Ureter (tissue), 1 donor: ENCODE measurements at regions not wholly inside any gene's neighbourhood (a gene's known extent, or its start where the extent isn't known, plus 50 kb on each side); places are given as distances from the start of the nearest gene placed in this dataset.

Experiments
- DNase-seq: peaks from one replicate; pipeline ENCODE4 v3.0.0-alpha.2; 2020; ENCODE audit warnings: low spot score
- donor health status: DM: yes; HTN: yes; CAD: no.

DNA sequence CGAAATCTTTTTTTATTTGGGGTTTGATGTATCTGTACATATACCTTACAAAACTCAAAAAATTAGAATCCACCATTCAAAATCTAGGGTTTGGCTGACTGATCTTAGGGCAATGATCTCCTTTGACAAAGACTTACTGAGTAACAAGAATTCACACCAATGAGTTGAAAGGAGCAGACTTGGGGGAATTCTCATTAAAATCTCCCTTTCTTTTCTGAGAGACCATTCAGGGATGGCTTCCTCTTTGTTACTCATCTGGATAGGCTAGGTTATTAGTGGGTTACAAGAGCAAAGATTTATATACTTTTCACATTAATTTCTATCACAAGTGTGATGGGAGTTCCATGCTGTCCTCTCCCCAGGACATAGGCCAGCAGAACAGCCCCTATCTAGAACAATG lies 661.0 kb downstream of the KCTD16 start:
- no peak for DNase-seq

DNA sequence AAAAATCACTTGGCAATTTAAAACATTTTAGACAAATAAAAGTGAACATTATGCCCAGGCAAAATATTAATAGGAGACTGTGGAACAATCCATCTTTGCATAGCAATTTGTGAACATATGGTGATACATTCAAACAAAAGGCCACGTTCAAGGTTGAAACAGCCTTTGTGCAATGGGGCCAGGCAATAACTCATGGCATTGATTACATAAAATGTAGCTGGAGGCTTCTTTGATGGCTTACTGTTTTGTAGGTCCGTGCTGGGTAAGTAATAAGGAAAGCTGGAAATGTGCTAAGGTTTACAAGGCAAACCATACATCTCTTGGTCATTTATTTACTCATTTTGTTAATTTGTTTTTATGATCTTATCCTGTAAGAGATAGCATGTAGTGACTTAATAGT lies 651.8 kb downstream of the KCTD16 start:
- DNase-seq: no peak

DNA sequence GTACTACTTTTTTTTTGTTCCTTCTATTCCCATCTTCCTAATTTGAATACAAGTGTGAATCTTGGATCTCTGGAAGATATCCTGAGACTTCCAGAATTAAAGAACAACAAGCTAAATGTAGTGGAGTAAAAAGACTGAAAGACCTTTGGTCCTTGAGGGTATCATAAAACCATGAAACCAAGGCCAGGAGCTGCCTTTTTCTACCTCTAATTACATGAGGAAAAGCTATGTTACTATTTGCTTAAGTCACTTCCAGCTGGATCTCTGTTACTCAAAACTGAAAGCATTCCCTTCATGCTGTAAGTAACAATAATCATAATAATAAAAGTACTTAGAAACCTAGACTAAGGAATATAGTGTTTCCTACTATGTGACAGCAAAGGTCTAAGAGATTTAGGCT lies 649.6 kb downstream of the KCTD16 start:
- no peak for DNase-seq

DNA sequence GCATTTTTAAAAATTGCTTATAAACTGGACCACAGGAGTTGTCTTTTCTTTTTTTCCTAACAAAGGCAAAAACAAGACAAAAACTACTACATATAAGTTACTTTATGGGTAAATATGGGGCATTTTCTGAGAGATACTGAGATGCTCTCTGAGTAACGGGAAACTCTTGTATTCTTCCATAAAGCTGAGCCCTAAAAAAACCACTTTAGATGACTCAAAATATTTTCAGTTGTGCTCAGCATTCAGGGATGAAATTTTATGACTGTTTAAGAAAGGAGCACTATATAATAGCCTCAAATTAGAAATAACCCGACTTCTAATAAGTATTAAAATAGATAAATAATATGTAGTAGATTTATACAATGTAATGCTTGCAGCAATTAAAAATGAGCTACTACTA lies 644.5 kb downstream of the KCTD16 start:
- no peak for DNase-seq

DNA sequence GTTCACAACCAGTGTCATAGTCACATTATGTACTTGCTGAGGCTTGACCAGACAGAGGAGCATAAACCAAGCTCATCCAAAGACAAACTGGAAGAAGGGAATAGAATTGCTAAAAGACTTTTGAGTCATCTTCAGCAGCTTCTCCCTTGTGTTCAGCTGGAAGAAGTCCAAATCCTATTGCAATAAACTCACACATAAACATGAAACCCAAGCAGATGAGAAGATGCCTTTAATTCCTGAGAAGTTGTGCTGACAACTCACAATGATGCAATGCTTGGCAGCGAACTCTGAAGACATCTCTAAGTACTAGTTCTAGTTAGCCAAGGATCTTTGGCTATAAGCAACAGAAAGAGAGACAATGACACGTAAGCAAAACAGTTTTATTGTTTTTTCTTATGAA lies 642.1 kb downstream of the KCTD16 start:
- DNase-seq: no peak

DNA sequence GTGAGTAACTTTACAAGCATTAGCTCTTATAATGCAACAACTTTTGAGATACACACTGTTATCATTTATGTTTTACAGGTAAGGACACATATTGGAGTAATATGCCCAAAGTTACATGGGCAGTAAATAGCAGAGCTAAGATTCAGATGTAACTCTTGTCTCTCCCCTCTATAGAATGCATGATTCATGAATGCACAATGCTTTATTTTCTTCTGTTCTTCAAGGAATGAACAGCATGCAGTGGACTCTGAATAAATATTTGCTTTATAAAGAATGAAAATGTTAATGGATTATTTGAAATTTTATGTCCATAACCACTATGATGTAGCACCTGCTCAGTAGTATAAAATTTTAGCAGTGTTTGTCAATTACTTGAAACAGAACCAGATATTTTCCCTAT lies 629.5 kb downstream of the KCTD16 start:
- no peak for DNase-seq

DNA sequence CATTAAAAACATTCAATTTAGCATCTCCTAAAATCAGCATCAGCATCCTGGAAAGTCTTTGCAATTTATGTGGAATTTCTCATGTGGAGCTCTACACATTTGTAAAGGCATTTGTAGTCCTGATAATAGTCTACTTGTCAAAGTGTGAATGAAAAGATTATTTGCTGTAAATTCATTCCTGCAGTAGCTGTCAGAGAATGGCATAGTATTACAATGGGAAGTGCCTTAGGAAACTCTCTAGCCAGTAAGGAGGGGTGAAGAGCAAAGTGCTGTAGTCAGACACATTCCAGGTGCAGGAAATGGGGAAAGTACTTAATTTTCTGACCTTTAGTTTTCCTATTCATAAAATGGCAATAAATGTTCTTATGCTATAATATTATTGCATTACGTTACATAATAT lies 627.9 kb downstream of the KCTD16 start:
- DNase-seq: no peak

DNA sequence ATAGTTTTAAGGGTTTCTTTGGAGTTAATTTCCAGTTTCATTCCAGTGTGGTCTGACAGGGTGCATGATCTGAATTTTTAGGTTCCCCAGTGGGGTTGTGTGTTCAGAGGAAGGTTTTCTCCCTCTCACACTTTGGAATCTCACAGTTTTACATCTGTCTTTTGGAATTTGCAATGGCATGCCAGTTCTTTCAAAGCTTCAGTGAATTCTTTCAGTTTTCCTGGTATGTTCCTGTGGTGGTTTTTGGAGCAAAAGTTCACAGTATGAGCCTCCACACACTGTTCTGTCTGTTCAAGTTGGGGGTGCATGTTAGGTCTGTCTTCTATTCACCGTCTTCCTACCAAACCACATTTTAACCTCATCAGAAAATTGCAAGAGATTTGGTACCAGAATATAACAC lies 624.2 kb downstream of the KCTD16 start:
- DNase-seq: no peak

DNA sequence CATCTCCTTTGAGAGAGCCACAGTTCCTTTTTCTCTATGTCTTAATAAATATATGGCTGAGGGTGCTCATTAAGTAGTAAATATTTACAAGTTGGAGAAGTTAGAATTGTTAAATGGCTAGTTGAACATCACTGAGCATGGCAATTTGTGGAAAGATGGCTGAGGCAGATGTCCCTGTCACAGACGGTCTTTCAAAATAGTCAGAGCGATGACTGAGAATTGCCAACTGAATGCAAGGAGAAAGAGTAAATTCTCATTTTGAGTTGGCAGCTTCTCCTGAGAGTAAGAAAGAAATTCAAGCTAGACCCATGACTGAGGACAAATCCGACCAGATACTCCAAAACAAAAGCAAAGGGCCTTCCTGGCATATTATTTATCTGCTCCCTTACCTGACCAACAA lies 617.9 kb downstream of the KCTD16 start:
- DNase-seq: no peak

DNA sequence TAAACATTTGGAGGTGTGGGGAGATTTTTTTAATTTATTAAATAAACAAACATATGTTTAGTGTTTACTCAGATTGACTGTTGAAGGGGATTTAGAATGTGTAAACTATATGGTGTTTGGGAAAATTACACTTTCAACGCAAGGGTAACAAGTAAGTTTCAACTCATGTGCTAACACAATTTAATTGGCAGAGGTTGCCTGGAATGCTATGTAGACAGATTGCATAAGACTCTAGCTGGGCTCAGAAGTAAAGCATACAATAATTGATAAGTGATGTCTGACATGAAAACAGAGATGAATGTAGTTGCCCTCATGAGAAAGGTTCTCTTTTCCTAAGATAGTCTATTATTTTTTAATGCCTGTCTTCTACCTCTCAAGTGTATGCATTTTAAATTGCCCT lies 617.4 kb downstream of the KCTD16 start:
- no peak for DNase-seq

DNA sequence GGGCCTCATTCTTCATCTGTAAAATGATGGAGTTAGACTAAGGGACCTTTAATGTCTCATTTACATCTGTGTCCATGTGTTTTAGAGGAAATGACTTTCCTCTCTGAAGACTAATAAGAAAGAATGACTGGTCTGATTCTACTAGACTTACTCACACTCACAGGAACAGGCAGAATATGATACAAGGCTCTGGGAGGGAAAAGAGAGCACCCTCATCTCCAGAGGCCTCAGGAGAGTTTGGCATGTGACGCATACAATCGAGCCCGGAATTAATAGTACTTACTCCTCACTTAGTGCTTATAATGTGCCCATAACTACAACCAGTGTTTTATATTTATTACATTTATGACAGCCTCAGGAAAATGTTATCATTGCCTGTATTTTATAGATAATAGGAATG lies 608.7 kb downstream of the KCTD16 start:
- no peak for DNase-seq

DNA sequence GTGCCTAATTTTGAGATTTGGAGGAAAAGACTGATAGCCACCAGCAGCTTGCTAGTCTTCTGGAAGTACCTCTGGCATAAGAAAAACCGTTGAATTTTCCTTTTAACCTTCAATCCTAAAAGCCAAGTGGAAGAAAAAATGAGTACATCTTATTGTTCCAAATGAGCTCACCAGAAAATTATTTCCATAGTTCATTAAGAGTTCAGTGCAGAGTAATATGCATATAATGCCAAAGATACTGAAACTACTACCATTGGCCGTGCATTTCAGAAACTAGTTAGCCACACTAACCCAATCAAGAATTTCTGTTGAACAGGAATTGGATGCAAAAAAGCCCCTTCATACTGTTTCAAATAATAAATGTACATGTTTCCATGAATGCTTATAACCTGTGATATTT lies 607.9 kb downstream of the KCTD16 start:
- DNase-seq: no peak

DNA sequence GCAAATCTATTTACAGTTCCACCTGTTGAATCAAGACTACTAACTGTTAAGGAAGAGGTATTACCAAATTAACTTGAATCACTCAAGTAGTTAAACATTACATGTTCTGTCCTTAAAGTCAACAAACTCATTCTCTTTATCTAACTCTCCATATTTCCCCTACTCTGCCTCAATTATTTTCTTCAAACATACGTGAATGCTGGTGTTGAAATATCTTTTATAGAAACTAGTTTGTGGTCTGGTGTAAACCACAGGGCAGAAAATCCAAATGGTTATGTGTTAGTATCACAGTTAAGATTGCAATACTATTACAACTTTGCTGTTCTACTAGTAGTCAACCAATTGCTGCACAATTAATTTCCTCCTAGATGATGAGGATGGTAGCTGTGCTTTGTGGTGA lies 603.5 kb downstream of the KCTD16 start:
- no peak for DNase-seq

DNA sequence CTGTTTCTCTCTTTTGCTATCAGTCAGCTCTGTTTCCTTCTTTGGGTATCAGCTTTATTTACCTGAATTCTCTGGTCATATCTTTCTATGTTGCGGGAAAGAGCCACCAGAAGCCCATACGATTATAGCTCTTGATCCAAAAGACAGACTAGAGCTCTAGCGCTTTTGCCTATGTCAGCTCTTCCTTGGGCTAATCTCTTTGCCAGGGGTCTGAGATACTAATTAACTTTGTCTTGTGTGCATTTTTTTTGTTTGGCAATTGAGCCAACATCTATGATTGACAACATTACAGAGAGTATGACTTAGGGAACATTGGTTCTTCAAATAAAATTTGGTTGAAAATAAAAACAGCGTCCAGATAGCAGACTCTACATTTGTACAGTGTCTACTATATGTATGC lies 603.0 kb downstream of the KCTD16 start:
- DNase-seq: no peak

DNA sequence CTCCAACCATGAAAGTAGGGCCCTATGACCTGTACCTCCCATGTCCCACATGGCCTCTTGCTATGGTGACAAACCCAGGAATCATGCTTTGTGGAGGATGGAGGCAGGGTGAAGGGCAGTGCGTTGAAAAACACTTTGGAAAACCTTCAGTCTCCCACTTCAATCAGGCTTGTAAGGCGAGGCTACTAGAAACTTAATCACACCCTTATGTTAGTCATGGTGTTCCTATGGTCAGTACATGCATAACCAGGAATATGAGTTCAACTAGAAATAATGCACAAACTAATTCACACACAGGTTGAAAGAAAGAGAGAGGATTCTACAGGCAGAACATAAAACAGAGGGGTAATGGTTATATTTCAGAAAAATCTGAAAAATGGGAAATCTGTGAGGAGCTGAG lies 601.1 kb downstream of the KCTD16 start:
- DNase-seq: no peak

DNA sequence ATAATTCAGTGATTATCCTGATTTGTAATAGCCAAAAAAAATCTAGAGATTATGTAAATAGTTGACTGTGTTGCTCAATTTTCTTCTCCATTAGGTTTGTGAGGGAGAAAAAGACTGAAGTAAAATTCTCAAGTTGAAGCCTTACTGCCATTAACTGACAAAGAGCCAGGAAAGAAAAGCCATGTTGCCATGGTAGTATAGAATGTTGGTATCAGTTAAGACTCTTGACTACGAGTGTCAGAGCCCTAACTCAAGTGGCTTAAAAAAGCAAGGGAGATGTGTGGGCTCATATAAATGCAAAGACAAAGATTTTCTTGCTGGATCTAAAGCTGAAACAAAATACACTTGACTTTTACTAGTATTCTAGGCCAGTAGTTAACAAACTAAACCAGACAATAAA lies 571.7 kb downstream of the KCTD16 start:
- DNase-seq: no peak

DNA sequence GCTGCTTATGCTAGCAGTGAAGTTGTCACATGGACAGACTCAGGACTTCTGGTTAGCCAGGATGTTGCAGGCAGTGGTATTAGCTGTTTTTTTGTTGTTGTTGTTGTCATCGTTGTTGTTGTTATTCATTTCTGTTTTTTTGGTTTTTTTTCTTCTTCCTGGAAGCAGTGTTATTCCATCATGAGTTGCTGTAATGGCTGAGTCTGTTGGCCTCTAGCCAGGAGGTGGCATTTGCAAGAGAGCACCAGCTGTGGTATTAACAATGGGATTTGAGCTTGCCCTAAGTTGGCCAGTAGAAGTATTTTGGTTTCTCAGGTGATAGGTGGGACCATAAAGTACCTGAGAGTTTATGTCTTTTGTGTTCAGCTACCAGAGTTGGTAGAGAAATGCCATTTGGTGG lies 561.1 kb downstream of the KCTD16 start:
- no peak for DNase-seq

DNA sequence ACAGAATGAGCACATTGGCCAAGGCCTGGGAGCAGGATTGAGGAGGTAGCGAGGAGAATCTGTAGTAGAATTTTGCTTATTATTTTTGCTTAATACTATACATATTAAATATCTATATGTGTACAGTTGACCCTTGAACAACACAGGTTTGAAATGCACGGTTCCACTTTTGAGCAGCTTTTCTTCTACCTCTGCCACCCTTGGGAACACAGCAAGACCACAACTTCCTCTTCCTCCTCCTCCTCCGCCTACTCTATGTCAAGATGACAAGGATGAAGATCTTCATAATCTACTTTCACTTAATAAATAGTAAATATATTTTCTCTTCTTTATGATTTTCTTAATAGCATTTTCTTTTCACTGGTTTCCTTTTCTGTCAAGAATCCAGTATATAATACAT lies 541.4 kb downstream of the KCTD16 start:
- no peak for DNase-seq

DNA sequence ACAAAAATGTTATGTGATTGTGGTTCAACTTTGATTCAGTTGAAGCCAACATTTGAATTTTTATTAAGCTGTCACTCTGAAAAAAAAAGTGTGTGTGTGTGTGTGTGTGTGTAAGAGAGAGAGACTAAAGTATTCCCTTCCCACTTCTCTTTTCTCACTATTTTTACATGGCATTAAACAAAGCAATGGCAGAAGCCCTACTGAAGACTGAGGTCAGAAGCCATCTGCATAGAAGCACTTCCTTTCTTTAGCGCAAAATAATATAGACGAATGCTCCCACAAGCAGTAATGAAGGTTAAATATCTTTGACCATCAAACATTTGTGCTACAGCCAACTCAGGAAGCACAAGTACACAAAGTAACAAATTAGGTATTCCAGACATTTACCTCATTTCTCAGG lies 540.5 kb downstream of the KCTD16 start:
- DNase-seq: no peak

DNA sequence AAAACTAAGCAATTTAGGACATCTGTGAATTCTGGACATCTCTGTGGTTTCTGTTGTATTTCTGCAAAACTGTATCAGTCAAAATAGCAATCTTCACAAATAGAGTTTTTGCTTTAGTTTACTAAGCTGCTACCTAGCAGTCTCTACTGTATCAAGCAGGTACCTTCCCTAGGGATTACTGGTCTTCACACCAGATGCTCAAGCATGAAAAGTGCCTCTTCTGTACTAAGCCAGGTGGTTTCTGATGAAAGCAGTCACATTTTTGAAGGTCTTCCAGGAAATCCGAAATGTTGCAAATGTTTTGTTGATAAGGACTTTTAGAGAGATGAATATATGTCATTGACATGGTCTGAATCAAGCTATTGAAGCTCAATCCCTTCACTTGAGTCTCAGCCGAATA lies 540.0 kb downstream of the KCTD16 start:
- DNase-seq: no peak

DNA sequence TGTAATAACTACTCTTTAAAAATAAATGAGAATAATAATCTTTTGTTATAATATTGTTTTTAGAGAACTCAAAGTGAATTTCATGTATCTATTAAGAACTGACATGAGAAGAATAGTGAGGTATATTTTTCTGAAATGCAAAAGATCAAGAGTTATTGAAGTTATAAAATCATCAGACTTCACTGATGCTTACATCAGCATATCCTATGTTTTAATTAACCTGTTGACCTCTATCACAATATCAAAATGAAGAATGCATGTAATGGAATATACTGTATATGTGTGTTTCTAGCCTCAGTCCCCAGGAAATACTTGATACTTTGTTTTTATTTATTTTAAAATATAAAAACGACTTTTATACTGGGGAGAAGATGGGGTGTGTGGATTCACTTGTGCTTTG lies 533.1 kb downstream of the KCTD16 start:
- DNase-seq: no peak

DNA sequence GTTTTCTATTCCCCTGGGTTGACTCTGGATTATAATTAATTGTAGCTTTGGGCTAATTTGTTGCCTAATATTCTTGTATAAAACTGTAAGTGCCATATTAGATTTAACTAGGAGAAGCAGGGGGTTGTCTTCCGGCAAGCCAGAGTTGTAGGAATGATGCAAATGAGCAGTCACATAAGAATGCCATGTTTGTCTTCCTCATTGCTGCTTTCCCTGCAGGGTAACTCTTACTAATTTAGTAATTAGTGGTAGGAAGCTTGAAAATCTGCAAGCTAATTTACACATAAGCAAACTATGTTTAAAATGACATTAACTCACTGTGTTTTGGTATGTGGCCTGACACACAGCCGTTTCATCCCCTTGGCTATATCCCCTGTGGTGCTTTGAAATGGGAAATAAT lies 527.8 kb downstream of the KCTD16 start:
- DNase-seq: no peak

DNA sequence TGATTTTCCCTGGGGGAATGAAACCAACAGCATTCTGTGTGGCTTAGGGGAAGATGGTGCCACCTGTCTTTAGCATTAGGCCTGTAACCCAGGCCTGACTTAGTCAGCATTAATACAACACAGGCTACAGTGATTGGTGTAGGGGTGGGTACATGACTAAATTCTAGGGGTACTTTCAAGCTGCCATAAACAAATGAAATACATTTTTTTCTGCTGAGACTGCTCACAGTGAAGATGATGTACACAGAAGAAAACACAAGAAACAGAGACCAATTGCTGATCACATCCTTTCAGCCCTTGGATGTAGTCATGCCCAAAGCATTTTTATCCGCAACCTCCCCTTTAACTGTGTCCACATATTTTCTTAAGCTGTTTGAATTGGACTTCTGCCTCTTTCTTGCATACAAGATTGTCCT lies 527.2 kb downstream of the KCTD16 start:
- no peak for DNase-seq

DNA sequence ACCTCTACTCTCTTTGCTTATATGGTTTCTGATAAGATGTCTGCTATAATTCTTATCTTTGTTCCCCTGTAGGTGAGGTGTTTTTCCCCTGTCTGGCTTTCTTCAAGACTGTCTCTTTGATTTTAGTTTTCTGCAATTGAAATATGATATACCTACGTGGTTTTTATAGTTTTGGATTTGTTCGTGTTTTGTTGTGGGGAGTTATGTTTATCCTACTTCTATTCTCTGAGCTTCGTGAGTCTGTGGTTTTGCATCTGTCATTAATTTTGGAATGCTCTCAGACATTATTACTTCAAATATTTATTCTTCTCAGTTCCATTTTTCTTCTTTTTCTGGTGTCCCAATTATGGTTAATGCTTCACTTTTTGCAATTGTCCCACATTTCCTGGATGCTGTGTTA lies 521.3 kb downstream of the KCTD16 start:
- no peak for DNase-seq

DNA sequence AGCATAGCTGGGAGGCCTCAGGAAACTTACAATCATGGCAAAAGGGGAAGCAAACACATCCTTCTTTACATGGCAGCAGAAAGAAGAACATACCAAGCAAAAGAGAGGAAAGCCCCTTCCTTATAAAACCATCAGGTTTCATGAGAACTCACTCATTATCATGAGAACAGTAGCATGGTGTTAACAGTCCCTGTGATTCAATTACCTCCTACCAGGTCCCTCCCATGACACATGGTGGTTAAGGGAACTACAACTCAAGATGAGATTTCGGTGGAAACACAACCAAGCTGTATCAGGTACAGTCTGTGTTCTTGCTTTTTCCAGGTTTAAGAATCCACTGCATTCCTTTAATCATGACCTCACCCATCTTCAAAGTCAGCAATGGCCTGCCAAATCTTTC lies 514.2 kb downstream of the KCTD16 start:
- DNase-seq: no peak
